Stimulated activated CD4-positive, alpha-beta T cell treated with anti-CD3 and anti-CD28 coated beads, Interleukin-15, amount 100 ng/mL, for 48 hours (primary cell): ENCODE measurements at regions not wholly inside any gene's neighbourhood (a gene's known extent, or its start where the extent isn't known, plus 50 kb on each side); places are given as distances from the start of the nearest gene placed in this dataset.

ENCODE experiments used
- DNase-seq, 2 donors: peaks; one replicate each; pipeline ENCODE4 v3.0.0-alpha.2; 2020; ENCODE audit warnings: low read depth in 2 of 2

DNA sequence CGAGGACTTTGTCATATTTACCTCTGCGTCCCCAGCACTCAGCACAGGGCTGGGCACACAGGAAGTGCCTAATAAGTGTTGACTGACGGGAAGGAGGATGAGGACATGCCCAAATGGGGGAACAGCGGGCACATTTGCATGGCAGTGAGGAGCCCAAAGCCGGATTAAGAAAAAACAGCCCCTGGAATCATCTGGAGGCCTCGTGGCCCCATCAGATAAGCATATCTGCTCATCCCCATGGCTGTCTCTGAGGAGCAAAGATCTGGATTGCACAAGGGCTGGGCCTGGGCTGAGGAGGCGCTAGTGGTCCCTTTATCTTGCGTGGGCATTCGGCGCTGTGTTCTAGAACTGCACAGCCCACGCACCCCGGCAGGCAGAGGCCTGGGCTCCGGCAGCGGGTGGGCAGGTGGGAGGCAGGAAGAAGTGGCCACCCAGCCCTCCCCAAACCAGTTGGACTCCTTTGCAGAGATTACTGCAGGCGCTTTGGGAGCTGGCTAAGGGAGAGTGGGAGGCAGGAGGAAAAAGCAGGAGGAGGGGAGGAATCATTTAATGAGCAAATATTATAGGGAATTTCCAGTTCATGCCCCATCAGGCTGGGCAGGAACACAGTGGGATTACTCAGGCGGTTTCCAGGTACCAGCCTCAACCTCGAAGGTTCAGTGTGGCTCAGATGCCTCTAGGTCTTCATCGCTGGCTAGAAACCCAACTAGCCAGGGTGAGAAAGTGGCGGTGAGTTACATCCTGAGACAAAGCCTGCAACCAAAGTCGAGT lies 108.1 kb downstream of the CEBPB start:
- no peak for DNase-seq

DNA sequence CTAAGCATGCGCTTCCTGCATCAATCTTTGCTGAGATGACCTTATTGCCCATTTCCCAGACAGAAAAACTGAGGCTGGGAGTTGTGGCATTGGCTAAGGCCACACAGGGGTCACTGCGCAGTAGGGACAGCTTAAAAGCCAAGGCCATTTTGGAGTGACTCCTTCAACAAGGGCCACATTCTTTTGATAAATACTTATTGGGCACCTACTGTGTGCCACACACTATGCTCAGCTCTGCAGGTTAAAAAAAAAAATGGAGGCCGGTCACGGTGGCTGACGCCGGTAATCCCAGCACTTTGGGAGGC lies 108.6 kb downstream of the CEBPB start:
- DNase-seq, result no peak

DNA sequence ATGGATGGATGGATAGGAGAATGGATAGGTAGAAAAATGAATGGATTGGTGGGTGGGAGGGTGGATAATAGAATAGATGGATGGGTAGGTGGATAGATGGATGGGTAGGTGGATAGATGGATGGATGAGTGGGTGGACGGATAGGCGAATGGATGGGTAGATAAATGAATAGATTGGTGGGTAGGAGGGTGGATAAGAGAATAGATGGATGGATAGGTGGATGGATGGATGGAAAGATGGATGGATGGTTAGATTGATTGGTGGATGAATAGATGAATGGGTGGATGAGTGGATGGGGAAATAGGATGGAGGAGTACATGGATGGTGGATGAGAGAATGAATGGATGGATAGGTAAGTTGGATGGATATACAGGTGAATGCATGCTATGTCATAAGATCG lies 110.5 kb downstream of the CEBPB start:
- DNase-seq, result no peak

- DNase-seq, result no peak
Observed at GRCh38 chr20:50301712-50302111, 111.1 kb downstream of the CEBPB start.

GRCh38 chr20:50302341-50303057 lies 111.9 kb downstream of the CEBPB start:
- no peak for DNase-seq

GRCh38 chr20:50303573-50304500 lies 113.2 kb downstream of the CEBPB start:
- DNase-seq, result no peak

- DNase-seq, result no peak
Observed at GRCh38 chr20:50304501-50304856, 113.8 kb downstream of the CEBPB start.

GRCh38 chr20:50304923-50305635 lies 114.4 kb downstream of the CEBPB start:
- DNase-seq, result no peak

DNA sequence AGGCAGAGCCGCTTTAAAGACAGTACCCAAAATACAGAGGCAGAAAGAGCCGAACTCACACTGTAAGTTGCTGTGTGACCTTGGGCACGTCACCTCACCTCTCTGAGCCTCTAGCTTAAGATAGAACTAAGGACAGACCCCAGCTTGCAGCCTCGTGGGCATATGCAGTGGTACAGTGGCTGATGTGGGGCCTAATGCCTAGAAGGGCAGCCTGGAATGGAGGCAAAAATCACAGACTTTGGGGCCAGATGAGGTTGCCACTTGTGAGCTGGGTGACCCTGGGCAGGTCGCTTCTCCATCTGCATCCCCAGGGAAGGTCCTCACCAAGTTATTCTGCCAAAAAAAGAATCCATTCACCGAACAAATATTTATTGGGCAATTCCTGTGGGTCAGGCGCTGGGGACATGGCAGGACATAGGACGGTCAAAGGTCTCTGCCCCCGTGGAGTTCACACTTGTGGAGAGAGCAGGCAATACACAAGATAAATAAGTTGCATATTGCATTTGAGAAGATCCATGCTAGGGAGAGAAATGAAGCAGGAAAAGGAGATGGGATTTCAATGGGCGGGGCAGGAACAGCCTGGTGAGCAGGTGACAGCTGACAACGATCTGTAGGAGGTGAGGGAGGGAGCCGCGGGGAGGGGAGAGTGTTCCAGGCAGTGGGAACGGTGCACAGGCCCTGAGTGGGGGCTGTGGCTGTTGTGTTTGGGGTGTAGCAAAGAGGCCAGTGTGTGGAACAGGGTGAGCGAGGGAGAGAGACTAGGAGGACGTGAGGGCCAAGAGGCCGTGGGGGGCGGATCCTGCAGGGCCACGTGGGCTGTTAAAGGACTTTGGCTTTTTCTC lies 115.2 kb downstream of the CEBPB start:
- DNase-seq, result no peak

DNA sequence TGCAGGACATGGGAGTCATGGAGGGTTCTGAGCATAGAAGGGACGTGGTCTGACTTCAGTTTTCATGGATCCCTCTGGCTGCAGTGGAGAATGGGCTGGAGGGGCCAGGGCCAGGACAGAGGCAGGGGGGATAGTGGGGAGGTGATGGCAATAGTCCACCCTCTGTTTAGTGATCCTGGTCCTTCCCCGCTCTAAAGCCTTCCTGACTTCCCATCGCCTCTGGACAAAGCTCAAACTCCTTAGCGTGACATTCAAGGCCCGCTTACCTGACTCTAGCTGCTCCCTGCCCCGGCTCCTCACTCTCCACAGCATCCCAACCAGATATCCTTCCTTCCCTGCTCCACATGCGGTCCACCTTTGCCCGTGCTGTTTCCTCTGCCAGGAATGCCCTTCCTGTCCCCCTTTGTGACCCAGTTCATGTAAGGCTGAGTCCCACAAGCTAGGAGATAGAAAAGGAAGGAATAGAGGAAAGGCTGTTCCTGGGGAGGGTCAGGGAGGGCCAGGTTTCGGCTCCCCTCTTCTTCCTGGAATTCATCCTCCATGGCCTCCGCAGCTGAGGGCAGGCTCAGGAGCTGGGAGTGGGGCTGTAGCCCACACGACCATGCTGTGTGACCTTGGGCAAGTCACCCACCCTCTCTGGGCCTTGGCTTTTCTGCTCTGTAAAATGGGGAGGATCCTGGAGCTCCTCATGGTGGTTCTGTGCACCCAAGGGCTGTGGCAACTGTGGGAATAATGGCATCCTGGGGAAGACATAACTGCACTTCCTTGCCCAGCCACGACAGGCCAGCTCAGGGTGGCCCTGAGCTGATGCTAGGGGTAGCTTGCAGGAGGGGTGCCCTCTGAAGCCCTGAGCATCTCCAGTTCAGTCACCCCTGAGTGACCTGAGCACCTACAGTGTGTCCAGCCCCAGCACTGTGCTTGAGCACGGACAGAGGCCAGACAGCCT lies 116.1 kb downstream of the CEBPB start:
- no peak for DNase-seq

- DNase-seq, result no peak
Observed at GRCh38 chr20:50308166-50308512, 117.5 kb downstream of the CEBPB start.

GRCh38 chr20:50308513-50309279 lies 118.1 kb downstream of the CEBPB start:
- no peak for DNase-seq

DNA sequence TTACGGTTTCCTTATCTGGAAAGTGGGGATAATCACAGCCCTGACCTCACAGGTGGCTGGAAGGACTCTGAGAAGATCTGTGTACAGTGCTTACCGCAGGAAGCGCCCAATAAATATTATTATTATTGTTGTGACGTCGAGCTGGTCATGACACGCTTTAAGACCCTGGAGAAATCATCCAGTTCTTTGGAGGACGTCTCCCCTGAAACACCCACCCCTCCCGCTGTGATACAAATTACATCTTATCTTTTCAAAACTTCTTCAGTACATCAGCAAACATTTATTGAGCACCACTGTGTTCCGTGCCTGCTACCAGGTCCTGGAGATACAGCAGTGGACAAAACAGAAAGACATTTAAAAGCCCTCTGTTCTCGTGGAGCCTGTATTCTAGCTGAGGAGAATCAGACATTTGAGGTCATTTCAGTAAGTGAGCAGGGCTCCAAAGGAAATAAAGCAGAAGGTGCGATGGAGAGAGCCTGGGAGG lies 118.7 kb downstream of the CEBPB start:
- no peak for DNase-seq

DNA sequence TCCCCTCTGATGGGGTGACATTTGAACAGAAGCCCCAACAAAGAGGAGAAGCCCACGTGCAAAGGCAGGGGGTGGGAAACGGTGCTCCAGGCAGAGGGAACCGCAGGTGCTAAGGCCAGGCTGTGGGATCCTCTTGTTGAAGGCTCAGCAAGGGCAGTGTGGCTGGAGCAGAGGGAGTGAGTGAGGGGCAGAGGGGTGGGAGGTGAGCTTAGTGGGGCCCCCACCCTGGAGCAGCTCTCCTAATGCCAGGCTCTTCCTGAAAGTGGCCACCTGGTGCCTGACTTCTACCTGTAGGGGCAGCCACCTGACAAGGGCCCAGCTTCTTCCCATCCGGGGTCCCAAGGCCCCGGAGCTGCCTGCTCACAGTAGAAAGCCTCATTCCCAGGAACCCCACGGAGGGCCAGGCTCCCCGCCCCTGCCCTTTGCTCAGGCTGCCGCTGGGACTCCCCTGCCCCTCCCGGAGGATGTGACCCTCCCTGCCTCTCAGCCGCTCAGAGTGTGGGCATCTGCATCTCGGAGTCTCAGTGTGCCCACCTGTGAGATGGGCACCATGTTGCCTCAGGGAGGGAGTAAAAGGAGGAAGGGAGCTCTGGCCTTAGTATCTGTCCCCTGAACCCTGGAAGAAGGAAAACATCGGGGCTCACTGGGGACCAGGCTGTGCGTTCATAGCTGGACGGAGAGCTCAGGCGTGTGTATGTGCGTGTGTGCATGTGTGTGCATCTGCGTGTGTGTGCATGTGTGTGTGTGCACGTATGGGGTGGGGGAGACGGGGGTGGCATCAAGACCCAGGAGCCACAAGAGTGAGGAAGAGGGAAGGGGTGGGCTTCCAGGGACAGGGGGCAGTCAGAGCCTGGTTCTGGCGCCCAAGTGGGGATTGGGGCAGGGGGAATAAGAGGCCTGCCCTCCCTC lies 119.4 kb downstream of the CEBPB start:
- DNase-seq, result no peak

- no peak for DNase-seq
Observed at GRCh38 chr20:50310673-50311051, 120.0 kb downstream of the CEBPB start.

GRCh38 chr20:50311308-50312001 lies 120.8 kb downstream of the CEBPB start:
- no peak for DNase-seq

DNA sequence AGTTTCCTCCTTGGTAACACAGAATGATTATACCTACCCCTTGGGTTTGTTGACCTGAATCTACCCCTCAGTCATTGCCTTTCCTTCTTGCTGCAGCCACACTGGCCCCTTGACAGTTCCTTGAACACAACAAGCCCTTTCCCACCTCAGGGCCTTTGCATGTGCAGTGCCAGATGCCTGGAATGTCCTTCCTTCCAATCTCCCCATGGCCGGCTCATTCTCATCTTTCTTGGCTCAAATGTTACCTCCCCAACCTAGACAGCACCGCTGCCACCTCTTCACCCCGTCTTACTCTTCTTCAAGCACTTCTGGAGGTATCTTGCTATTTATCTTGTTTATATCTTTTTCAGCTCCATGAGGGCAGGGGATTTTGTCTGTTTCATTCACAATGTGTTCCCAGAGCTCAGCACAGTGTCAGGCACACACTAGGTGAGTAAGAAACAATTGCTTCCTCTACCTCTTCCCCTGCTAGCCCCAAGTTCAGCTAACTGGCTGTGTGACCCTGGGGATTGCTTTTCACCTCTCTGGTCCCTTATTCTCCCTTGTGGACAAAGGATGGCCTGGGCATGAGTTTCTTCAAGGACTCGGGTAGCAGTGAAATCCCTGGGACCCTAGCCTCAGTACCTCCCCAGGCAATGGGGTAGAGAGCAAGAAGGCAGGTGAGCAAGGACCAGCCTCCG lies 121.5 kb downstream of the CEBPB start:
- DNase-seq, result no peak
